SK-MEL-5 (cell line): ENCODE measurements at regions not wholly inside any gene's neighbourhood (a gene's known extent, or its start where the extent isn't known, plus 50 kb on each side); places are given as distances from the start of the nearest gene placed in this dataset.

ENCODE experiments used
- DNase-seq: peaks from one replicate; pipeline ENCODE4 v3.0.0-alpha.2; 2016; ENCODE audit warnings: low read depth, low spot score
- in situ Hi-C: cut with HindIII; loops from 2 replicates; pipeline ENCODE4 v1.10.0; 2016; ENCODE audit warnings: low sequenced_read_pairs, high pct_unique_total_duplicates, low pct_unique_long_range_greater_than_20kb

DNA sequence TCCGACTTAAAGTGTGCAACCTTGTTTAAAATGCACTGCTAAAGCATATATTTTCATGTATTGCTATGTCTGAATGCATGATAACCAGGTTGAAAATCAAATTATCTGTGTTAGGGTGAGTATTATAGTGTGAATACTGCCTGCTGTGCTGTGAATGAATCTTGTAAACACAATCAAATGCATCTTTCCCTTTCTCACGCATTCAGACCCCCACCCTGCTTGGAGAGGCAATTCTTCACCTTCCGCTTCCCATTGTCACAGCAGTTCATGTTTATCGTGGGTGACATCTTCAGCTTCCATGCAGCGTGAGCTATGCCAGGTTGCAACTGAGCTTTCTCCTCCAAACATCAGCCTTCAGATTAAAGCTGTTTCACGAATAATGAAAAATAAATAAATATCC lies 418.0 kb downstream of the MEIS1 start:
- in situ Hi-C loops: no loop called here

DNA sequence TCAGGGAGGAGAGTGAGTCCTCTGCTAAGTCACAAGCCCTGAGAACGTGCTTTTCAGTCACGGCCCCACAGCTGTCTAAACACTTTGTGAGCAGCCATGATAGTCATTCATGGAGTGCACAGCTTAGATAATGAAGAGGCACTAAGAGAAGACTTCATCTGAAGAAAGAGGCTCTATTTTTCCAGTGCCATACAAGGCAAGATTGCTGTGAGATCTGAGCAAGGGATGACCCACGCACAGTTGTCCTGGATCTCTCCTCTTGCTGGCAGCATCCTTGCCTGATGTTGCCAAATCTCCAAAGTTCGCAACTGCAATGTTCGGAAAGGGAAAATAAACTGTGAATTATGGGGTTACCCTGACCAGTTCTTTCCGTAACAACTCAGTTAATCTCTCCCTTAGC lies 418.7 kb downstream of the MEIS1 start:
- DNase-seq: no peak
- in situ Hi-C loops: no loop called here

More for the DNA sequence above, 418.0 kb downstream of the MEIS1 start:
- no peak for DNase-seq

DNA sequence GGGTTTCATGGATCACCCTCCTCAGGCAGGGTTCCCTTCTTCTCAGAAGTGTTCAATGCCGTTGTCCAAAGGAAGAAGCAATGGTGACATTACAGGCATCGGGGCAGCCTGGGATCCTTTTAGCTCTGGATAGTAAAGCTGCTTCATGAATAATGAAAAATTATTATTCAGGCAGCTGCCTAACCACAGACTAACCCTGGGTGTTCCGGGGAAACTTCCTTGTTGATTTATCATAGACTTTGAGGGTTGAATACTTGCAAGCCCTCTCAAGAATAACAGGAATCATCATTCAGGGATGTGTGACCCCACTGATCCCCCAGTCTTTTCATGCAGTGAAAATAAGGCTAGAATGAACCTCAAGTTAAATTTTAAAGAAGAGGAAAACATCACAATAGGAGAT lies 419.4 kb downstream of the MEIS1 start:
- DNase-seq: no peak
- in situ Hi-C loops: no loop called here

DNA sequence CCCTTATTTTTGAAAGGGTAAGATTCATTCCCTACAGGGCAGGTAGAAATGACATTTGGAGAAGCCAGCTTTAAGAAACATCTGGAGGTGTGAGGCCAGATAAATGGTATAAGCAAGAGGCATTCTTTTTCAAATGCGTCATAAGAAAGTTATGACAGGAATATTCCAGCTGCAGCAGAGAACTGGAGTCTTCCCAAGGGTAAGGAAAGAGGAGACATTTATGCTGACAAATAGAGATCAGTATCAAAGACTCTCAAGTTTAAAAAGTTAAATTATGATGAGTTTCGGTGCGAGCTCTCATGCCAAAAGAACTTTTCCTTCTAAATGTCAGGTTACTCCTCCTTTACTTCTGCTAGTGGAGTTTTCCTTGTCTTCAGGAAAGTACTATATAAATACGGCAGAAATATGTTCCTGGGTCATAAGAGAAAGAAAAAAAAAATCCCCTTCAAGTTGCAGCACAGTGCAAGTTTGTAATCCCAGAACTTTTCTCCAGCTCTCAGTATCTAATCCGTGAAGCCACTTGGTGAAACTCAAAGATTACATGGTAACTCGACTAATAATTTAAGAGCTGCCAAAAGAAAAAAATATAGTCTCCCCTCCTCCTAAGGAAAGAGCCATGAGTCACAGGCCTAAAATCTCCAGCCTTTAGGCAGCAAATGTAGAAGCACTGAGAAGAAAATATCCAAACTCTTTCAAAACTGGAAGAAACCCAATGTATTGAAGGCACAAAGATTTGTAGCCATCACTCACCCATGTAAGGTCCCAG lies 428.1 kb downstream of the MEIS1 start:
- in situ Hi-C loops: no loop called here
- DNase-seq: no peak

DNA sequence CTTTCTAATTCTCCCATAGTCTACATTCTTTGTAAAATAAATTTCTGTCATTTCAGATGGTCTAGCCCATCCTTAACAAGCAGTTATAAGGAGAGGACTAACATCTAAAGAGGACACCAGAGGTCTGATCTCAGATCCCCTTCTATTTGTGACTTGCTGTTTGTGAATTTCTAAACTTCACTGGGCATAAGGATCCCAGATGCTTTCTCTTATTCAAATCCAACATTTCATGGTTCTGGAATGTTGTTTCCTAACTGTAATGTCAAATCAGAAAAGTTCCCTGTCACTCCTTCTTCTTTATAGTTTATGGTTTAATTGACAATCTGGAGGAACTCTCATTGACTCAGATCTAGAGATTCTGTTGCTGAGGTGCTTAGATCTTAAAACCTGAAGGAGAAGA lies 430.2 kb downstream of the MEIS1 start:
- no peak for DNase-seq
- in situ Hi-C loops: no loop called here

DNA sequence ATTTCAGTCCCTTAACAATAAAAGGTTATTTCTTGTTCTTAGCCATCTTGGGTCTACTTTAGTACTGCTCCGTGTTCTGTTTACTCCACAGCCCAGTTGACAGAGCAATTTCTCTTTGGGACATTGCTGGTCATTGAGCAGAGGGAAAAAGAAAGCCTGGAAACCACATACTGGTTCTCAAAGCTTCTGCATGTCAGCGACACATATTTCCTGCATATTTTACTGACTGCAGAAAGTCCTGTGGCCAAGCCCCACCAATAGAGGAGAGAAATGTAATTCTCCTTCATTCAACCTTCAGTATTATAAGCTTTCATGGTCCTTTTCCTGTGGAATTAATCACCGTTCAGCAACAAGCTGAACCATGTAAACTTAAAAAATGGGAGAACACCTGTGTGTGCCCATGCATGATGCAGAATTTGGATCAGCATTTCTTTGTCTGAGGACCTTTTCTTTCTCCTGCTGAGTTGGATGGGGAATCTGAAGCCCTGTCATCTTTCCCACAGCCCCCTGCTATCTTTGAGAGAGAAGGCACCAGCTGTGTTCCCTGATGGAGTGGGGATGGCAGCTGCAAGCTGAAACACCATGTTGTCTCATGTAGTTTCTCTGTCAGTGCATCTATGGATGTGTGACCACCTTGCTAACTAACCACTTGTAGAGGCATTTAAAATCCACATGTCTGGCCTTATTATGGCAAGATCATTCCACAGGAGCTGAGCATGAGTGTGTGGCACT lies 431.6 kb downstream of the MEIS1 start:
- in situ Hi-C loops: no loop called here
- no peak for DNase-seq

DNA sequence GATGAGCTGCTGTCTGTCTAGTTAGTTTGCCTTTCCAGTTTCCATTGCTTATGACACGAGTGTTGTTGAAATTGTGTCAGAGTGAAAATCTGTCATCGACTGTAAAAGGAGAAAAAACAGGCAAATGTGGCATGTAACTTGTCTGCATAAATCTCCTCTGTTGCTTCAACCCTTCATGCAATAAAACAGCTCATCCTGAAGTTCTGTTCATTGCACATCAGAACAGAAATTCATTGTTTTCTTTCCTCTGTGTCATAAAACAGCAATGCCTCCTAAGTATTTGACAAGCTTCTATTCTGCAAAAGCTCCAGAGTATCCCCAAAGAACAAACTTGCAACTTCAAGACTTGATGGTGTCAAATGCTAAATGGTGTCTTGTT lies 432.1 kb downstream of the MEIS1 start:
- in situ Hi-C loops: no loop called here
- no peak for DNase-seq

DNA sequence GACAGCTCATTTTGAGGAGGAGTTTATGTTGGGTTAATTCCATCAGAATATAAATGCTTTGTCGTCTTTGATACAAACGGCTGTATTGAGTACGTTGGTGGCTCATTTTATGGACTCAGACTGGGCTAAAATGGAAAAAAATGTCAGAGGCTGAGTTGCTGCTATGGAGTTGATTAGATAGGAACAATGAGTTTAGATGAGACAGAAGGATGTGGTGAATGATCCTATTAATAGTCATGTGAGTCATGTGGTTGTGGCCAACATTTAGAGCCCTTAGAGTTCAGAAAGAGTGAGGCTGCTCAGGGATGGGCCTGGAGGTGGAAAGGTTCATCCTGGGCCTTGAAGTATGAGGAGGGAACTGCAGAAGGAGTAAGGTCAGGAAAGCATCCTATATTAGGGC lies 434.2 kb downstream of the MEIS1 start:
- in situ Hi-C loops: no loop called here
- DNase-seq: peak; percentile 34

DNA sequence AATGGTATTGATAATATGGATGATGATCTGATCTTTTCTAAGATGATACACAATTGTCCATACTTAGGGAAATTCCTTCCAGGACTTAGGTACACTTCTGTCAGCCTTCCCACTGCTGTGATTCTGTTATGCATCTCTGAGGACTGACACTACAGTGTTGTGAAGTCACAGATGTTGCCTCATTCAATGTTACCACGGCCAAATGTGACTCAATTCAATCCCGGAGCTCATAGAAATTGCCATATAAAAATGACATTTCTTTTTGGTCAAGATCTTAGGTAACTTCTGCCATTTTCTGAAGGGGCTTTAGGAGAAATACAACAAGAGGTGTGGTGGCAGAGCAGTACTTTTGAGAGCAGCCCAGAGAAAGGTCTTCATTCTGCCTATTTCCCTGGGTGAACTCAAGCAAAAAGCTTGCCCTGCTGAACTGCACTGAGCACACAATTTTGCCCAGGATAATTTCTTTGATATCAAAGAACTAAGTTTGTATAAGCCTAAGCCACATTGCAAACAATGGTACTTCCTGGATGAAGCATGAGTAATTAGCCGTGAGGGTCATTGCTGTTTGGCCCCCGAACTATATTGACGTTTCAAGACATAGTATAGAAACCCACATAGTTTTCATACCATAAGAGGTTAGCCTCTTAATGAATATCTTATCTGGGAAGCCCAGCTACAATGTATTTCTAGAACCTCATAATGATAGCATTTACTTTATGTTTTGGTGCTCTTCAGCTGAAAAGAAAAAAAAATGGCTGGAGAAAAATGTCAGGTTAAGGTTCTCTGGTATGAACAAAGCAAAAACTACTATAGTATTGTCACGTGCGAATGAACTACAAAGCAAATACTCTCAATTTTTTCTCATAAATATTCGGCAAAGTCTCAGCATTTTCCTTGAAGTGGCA lies 437.4 kb downstream of the MEIS1 start:
- in situ Hi-C loops: no loop called here

DNA sequence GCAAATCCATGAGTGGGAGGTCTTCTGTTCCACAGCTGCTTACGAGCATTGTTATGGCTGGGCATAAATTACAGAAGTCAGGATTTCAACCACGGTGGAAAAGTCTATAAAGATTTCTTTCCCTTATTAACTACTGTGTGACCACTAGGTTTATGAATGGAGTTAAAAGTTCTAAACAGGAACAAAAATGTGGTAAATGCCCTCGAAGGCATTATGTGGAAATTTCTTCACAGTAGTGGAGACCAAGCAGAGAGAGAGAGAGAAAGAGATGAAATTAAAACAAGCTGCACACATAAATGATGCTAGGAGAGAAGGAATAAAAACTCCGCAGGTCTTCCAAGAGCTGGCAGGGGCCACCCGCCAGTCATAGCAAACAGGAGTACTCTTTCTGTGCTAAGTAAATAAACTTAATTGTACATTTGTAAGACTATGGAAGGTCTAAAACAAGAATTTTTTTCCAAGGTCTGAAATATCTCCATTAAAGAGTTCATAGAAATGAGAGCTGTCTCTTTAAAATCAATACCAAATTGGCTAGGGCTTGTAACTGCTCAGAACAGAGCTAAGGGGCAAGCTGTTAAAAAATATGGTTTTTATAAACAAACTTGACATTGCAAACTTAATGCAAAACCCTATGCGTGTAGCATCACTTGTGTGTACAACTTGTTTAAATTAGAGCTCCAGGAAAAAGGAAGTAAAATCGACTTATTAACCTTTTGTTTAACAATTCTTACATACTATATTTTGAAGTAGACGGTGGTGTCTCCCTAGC lies 438.2 kb downstream of the MEIS1 start:
- in situ Hi-C loops: no loop called here
- no peak for DNase-seq

More for the DNA sequence above, 437.4 kb downstream of the MEIS1 start:
- DNase-seq: no peak

DNA sequence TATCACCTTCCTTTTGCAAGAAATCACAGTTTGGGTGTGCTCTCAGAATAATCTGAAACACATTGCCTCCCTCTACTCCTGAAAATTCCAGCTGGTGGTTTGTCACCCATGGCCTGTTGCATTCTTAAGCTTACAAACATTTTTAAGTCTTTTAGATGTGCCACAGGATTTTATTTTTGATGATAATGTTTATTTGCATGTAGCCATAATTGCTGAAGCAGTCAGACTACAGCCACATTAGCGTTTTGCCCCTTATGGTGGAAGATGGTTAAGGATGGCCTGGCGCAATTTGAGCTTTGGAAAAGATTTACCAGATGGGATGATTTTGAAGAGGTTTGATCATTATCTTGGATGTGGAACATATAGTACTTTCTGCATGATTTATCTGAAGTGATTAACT lies 439.5 kb downstream of the MEIS1 start:
- no peak for DNase-seq
- in situ Hi-C loops: no loop called here

DNA sequence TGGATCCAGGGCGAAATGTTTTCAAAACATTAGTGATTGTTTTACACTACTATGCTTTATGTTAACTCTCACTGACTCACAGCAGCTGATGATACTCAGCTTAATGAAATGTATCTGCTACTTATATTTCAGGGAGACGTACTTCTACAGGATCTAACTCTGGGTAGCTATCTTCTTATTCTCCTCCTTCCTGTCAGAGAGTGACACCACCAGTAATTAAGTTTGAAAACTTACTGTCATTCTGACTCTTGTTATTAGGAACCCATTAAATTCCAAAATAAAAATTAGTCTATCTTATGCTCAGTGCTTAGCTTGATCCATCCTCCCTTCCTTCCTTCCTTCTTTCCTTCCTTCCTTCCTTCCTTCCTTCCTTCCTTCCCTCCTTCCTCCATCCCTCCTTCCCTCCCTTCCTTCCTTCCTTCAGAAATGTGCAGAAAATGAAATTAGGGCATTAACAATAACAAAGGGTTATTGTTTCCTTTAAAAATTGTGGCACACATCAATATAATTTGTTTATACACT lies 441.1 kb downstream of the MEIS1 start:
- in situ Hi-C loops: no loop called here

DNA sequence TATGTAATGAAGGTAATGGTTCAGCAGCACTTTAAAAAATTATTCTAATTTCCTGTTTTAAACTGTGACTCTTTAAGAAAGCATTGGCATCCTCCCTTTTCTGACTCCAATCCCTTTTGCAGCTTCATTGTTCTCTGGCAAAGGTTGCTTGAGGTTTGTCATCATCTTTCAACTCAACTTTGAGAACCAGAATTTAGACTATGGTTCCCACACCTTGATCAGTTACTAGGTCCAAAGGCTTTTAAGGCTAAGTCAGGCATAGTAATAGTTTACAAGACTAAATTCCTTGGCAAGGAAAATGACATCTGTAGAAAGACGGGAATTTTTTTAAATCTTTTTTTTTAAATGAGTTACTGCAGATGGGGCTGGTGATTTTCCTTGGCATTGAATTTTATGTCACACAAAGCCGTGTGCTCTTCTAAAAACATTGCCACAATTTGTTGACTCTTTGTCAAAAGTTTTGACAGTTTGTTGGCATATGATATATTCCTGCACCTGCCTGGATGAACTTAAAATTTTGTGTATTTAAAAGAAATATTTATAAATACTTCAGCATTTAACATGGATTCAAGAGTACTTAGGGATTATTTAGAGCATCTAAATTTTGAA lies 451.0 kb downstream of the MEIS1 start:
- no peak for DNase-seq
- in situ Hi-C loops: no loop called here

More for the DNA sequence above, 441.1 kb downstream of the MEIS1 start:
- DNase-seq: no peak

DNA sequence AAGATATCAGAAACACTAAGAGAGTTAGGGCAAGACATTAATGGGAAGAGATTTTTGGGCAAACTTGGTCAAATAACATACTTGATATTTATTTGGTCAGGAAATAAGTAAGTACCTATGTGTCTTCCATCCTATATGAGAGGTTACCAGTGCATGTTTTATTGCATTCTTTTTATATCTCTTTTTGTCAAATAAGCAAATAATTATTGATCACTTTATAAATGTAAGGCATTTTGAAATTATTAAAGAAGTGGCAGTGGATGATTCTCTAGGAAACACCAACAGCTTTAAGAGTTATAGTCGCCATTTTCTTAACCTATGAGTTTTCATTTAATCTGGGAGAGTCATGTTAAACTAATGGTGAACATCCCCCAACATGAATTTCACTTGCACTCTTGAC lies 453.3 kb downstream of the MEIS1 start:
- no peak for DNase-seq
- in situ Hi-C loops: no loop called here

DNA sequence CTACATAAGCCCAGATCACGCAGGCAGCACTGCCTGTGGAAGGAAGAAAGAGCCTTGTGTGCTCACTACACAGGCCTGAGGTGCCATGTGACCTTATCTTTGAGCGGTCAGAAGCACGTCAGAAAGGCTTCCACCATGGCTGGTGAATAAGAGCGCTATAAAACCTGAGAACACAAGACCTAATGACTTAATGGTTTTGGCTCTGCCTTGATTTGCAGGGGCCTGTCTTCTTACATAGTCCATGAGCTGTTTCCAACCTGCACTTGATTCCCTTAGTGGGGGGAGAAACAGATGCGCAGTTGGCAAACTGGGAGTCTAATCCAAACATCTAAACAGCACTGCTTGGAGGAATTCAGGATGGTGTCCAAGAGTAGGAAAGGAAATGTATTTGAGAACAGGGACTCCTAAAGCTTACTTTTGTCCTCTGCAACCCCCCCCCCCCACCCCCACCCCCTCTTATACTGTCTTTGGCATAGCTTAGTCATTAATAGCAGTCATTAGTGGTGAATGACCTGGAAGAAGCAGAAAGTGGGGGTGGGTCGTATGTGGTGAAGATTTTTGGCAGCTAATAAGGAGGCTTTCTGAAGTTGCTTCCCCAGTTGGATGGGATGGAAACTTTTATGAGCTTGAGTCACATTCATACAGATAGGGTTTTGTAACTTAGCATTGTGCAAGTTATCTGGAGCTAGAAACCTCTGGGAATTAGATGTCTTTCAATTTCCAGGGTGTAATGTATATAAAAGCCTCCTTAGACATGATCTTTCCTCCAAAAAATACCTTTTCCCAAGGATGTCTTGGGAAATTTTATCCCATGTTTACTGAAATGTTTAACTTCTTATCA lies 454.1 kb downstream of the MEIS1 start:
- in situ Hi-C loops: no loop called here
- DNase-seq: peak; percentile 100

DNA sequence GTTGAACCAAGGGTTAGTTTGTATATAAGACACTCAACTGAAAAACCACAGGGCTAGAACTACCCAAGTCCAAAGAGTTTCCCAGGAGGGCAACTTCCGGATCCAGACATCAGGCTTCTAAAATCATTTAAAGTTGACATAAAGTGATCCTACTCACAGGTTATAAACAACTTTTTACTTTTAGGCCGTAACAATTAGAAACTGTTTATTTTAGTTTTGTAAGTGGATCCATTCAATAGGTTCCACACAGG lies 454.6 kb downstream of the MEIS1 start:
- in situ Hi-C loops: no loop called here
- DNase-seq: no peak
